Stomach (tissue), 8 donors: ENCODE measurements at regions not wholly inside any gene's neighbourhood (a gene's known extent, or its start where the extent isn't known, plus 50 kb on each side); places are given as distances from the start of the nearest gene placed in this dataset.

ENCODE experiments used
- DNase-seq, 2 donors: peaks; one replicate each; pipeline versions ENCODE4 v3.0.0 to v3.0.0-alpha.2; 2013 to 2019
- H3K27ac ChIP-seq, 5 donors: fragments of 200-600 bp in 4 of 5; sonication (generic) in 4 of 5; one replicate each; pipeline ENCODE4 v1.5.1; 2013 to 2019; ENCODE audit warnings: mild to moderate bottlenecking in 1 of 5, moderate library complexity in 1 of 5
- H3K27me3 ChIP-seq, 3 donors: fragments of 200-600 bp; sonication (generic); one replicate each; pipeline ENCODE4 v1.5.1; 2017 to 2019; ENCODE audit warnings: mixed run types in 1 of 3
- H3K36me3 ChIP-seq, 4 donors: fragments of 200-600 bp; sonication (generic); 1 replicate in 3 of 4; 2 replicates in 1 of 4; pipeline ENCODE4 v1.5.1; 2016 to 2019
- H3K4me1 ChIP-seq, 4 donors: fragments of 200-600 bp; sonication (generic); one replicate each; pipeline ENCODE4 v1.5.1; 2016 to 2019
- H3K4me3 ChIP-seq, 4 donors: fragments of 200-600 bp; sonication (generic) in 3 of 4; one replicate each; pipeline ENCODE4 v1.5.1; 2016 to 2019; ENCODE audit warnings: mild to moderate bottlenecking in 1 of 4
- H3K9me3 ChIP-seq, 4 donors: fragments of 200-600 bp; sonication (generic); one replicate each; pipeline ENCODE4 v1.5.1; 2016 to 2019
- EP300 ChIP-seq: sonication (generic); formaldehyde crosslinking; IDR thresholded peaks from one replicate; pipeline ENCODE4 v1.6.1; 2017; ENCODE audit warnings: antibody characterized with exemption
- POLR2A ChIP-seq, 4 donors: fragments of 450-650 bp; IDR thresholded peaks; one replicate each; pipeline ENCODE4 v1.6.1; 2016; ENCODE audit warnings: antibody characterized with exemption in 4 of 4, control low read depth in 2 of 4, mild to moderate bottlenecking in 1 of 4, moderate library complexity in 1 of 4
- POLR2AphosphoS5 ChIP-seq, 3 donors: sonication (generic); formaldehyde crosslinking; IDR thresholded peaks; one replicate each; pipeline ENCODE4 v1.6.1; 2016; ENCODE audit warnings: antibody characterized with exemption in 3 of 3
- WGBS, 5 donors: extraction: QIAGEN DNeasy Blood & Tissue Kit in 3 of 5; methylation state at CpG; one replicate each; pipeline versions ENCODE4 v1.1.5 to v1.1.7; 2013 to 2018; 5-methylcytosine and 5-hydroxymethylcytosine counted together
- intact Hi-C: fragments of 100-400 bp; cut with DNase I; formaldehyde crosslinking; loops from one replicate; pipeline ENCODE4 v1.15.1; 2023; ENCODE audit warnings: low total_unique reads
- TF ChIP-seq, protein P1 (sequence below), 7 experiments: fragments of 450-650 bp in 4 of 7; fragments of 200-600 bp in 3 of 7; sonication (generic) in 3 of 7; IDR thresholded peaks; one replicate each; pipeline ENCODE4 v1.5.1; 2016 to 2019; ENCODE audit warnings: antibody characterized with exemption in 7 of 7, control low read depth in 2 of 7, mild to moderate bottlenecking in 1 of 7
- donor health status: healthy with polysubstance abuse.
- donor health status: Bipolar disorder and iron deficiency.
- donor health status: healthy.

GRCh38 chr6:40966860-40967259 is 72.2 kb downstream of the UNC5CL start:
- Histone ChIP-seq H3K4me3 (no peak overlapping the region), H3K9me3 (no peaks in the 10 kb centered on the region), H3K27ac (no peak overlapping the region), H3K27me3 (no peaks in the 10 kb centered on the region), H3K4me1 (no peaks in the 10 kb centered on the region), H3K36me3 (no peaks in the 10 kb centered on the region)
- WGBS, 5 donors, result 88 to 96% (median 92%) methylated on average over 4 of the region's 4 CpGs
- intact Hi-C loops, result no loop called here
- no peak for TF ChIP-seq EP300
- no peak for TF ChIP-seq POLR2A (IDR thresholded peaks at IDR 0.05)
- TF ChIP-seq POLR2AphosphoS5 (IDR thresholded peaks at IDR 0.05), result no peak
- TF ChIP-seq, protein P1, sequence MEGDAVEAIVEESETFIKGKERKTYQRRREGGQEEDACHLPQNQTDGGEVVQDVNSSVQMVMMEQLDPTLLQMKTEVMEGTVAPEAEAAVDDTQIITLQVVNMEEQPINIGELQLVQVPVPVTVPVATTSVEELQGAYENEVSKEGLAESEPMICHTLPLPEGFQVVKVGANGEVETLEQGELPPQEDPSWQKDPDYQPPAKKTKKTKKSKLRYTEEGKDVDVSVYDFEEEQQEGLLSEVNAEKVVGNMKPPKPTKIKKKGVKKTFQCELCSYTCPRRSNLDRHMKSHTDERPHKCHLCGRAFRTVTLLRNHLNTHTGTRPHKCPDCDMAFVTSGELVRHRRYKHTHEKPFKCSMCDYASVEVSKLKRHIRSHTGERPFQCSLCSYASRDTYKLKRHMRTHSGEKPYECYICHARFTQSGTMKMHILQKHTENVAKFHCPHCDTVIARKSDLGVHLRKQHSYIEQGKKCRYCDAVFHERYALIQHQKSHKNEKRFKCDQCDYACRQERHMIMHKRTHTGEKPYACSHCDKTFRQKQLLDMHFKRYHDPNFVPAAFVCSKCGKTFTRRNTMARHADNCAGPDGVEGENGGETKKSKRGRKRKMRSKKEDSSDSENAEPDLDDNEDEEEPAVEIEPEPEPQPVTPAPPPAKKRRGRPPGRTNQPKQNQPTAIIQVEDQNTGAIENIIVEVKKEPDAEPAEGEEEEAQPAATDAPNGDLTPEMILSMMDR (IDR thresholded peaks at IDR 0.05), result no peak
- no peak for DNase-seq

- no peaks in the 10 kb centered on the region for H3K36me3 ChIP-seq
- H3K27ac ChIP-seq, result no peak overlapping the region
- whole genome bisulfite sequencing, 5 donors, result 86 to 94% (median 90%) methylated on average over 2 of the region's 2 CpGs
- H3K4me3 ChIP-seq, result no peak overlapping the region
- no peaks in the 10 kb centered on the region for H3K4me1 ChIP-seq
- TF ChIP-seq EP300, result no peak
- TF ChIP-seq POLR2A (IDR thresholded peaks at IDR 0.05), result no peak
- TF ChIP-seq, protein P1 (IDR thresholded peaks at IDR 0.05), result no peak
- TF ChIP-seq POLR2AphosphoS5 (IDR thresholded peaks at IDR 0.05), result no peak
- intact Hi-C loops, result no loop called here
- no peaks in the 10 kb centered on the region for H3K27me3 ChIP-seq
- H3K9me3 ChIP-seq, result no peaks in the 10 kb centered on the region
- no peak for DNase-seq
Measured at GRCh38 chr6:40965046-40965445, 74.0 kb downstream of the UNC5CL start.

GRCh38 chr6:40963019-40963418 is 76.0 kb downstream of the UNC5CL start:
- TF ChIP-seq POLR2AphosphoS5 (IDR thresholded peaks at IDR 0.05), result no peak
- TF ChIP-seq EP300, result no peak
- no peak for TF ChIP-seq POLR2A (IDR thresholded peaks at IDR 0.05)
- TF ChIP-seq, protein P1 (IDR thresholded peaks at IDR 0.05), result no peak
- Histone ChIP-seq H3K27me3 (no peaks in the 10 kb centered on the region), H3K9me3 (no peaks in the 10 kb centered on the region), H3K4me1 (peaks cover 0 to 2% (median 0%) of the 10 kb centered on the region in 4 donors), H3K4me3 (no peak overlapping the region), H3K36me3 (no peaks in the 10 kb centered on the region), H3K27ac (no peak overlapping the region)
- 83 to 96% (median 89%) methylated on average over 3 of the region's 3 CpGs for WGBS, 5 donors
- intact Hi-C loops, result no loop called here
- DNase-seq, result no peak

- Histone ChIP-seq H3K4me1 (peaks cover 0 to 4% (median 0%) of the 10 kb centered on the region in 4 donors), H3K9me3 (no peaks in the 10 kb centered on the region), H3K4me3 (no peak overlapping the region), H3K36me3 (no peaks in the 10 kb centered on the region), H3K27me3 (no peaks in the 10 kb centered on the region), H3K27ac (no peak overlapping the region)
- intact Hi-C loops, result no loop called here
- TF ChIP-seq POLR2AphosphoS5 (IDR thresholded peaks at IDR 0.05) (no peak), POLR2A (IDR thresholded peaks at IDR 0.05) (no peak), EP300 (no peak)
- TF ChIP-seq, protein P1 (IDR thresholded peaks at IDR 0.05), result no peak
- WGBS, 5 donors, result 44 to 71% (median 54%) methylated on average over 2 of the region's 2 CpGs
- peak in 1 of 2 donors; percentile 20 for DNase-seq
Measured at GRCh38 chr6:40962241-40962640, 76.8 kb downstream of the UNC5CL start.
